Choroid plexus epithelial cell (primary cell): ENCODE measurements at regions not wholly inside any gene's neighbourhood (a gene's known extent, or its start where the extent isn't known, plus 50 kb on each side); places are given as distances from the start of the nearest gene placed in this dataset.

Source experiments
- DNase-seq: peaks from one replicate; pipeline ENCODE4 v3.0.0-alpha.2; 2010; ENCODE audit warnings: low read depth
- H3K4me3 ChIP-seq: 2 replicates; pipeline ENCODE4 v1.5.1; 2011; ENCODE audit warnings: low read depth, mild to moderate bottlenecking, control low read depth, low read length, moderate library complexity
- CTCF ChIP-seq: conservative IDR thresholded peaks from 2 replicates; pipeline ENCODE4 v1.5.1; 2011; ENCODE audit warnings: low read depth, mild to moderate bottlenecking, control low read depth, inconsistent platforms, low read length, moderate library complexity

- no peak overlapping the region for H3K4me3 ChIP-seq
- DNase-seq, result no peak
- no peak for TF ChIP-seq CTCF
Observed at GRCh38 chr1:164325786-164326185, 233.2 kb upstream of the PBX1 start.

GRCh38 chr1:164333387-164333786 is 225.6 kb upstream of the PBX1 start:
- TF ChIP-seq CTCF, result no peak
- no peak for DNase-seq
- no peak overlapping the region for H3K4me3 ChIP-seq

GRCh38 chr1:164337394-164337793 is 221.6 kb upstream of the PBX1 start:
- DNase-seq, result no peak
- H3K4me3 ChIP-seq, result no peak overlapping the region
- no peak for TF ChIP-seq CTCF

GRCh38 chr1:164337885-164338284 is 221.1 kb upstream of the PBX1 start:
- TF ChIP-seq CTCF, result no peak
- DNase-seq, result no peak

GRCh38 chr1:164343189-164343588 is 215.8 kb upstream of the PBX1 start:
- no peak for TF ChIP-seq CTCF
- no peak overlapping the region for H3K4me3 ChIP-seq
- DNase-seq, result no peak

More at GRCh38 chr1:164337885-164338284, 221.1 kb upstream of the PBX1 start:
- no peak overlapping the region for H3K4me3 ChIP-seq

GRCh38 chr1:164347980-164348379 is 211.0 kb upstream of the PBX1 start:
- no peak overlapping the region for H3K4me3 ChIP-seq
- no peak for DNase-seq
- TF ChIP-seq CTCF, result no peak

- DNase-seq, result no peak
- H3K4me3 ChIP-seq, result no peak overlapping the region
- no peak for TF ChIP-seq CTCF
Observed at GRCh38 chr1:164356511-164356910, 202.5 kb upstream of the PBX1 start.
